ENCODE measurements at regions not wholly inside any gene's neighbourhood (a gene's known extent, or its start where the extent isn't known, plus 50 kb on each side); places are given as distances from the start of the nearest gene placed in this dataset.
"Not testable (repeated sequence)": the region's sequence is repeated elsewhere in the genome, so short reads cannot be mapped to it uniquely, and the experiment has no call there.

DNA sequence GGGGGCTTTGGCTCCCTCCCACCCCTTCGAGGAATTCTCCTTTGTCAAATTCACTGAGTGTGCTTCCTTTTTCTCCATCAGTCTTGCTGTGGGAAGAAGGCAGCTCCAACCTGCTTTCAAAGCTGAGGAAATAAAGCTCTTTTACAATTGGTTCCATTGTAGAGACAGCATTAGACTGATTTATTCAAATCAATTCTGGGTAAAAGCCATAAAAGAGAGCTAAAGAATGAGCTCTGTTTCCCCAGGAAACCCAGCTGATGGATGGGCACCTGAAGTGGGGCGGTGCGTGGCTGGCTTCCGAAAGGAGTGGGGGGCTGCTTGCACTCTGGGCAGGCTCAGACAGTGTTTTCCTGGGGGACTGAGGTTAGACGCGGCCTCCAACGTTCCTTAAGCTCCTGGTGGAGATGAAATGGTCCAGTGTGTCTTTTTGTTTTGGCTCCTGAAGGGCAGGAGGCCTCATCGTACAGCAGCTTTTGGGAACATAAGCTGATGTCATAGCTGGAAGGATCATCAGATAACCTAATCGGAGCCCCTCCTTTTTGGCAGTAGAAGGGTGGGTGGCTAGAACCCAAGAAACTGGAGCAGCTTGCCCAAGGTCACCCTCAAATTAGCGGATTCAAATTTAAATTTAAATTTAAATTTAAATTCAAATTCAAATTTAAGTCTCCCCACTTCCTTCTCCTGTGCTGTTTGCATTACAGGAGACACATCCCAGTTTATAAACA is 128.5 kb upstream of the EEF2KMT start:
- in situ Hi-C loops (cut with MboI; ENCODE audit: low pct_ligation_motif_present in 1 of 4, low pct_unique_long_range_greater_than_20kb in 1 of 4, low sequenced_read_pairs in 3 of 4) (loop anchor here in 2 of 4 donors (25.0 kb wide), 3 partner anchors 261 to 1411 kb away; no protein-coding TSS in a partner anchor), intact Hi-C loops (cut with DNase I; ENCODE audit: low total_unique reads) (no loop called here)
- no peaks in the 10 kb centered on the region for H3K36me3 ChIP-seq
- peaks cover 0 to 11% (median 1%) of the 10 kb centered on the region in 4 donors for H3K4me1 ChIP-seq
- no peaks in the 10 kb centered on the region for H3K9me3 ChIP-seq
- TF ChIP-seq EP300 (IDR thresholded peaks at IDR 0.05; ENCODE audit: low read depth), result no peak
- no peak for TF ChIP-seq POLR2AphosphoS5 (IDR thresholded peaks at IDR 0.05)
- TF ChIP-seq POLR2A (IDR thresholded peaks at IDR 0.05), result no peak
- no peak for TF ChIP-seq CTCF (IDR thresholded peaks at IDR 0.05)
- WGBS, 2 donors (ENCODE audit: low coverage in 1 of 2), result 50 to 60% methylated on average over 1 to 10 of the region's 10 CpGs
- H3K27me3 ChIP-seq, result peaks cover 11% of the 10 kb centered on the region
- no peak overlapping the region for H3K27ac ChIP-seq
- no peak overlapping the region for H3K4me3 ChIP-seq
- DNase-seq, result no peak

DNA sequence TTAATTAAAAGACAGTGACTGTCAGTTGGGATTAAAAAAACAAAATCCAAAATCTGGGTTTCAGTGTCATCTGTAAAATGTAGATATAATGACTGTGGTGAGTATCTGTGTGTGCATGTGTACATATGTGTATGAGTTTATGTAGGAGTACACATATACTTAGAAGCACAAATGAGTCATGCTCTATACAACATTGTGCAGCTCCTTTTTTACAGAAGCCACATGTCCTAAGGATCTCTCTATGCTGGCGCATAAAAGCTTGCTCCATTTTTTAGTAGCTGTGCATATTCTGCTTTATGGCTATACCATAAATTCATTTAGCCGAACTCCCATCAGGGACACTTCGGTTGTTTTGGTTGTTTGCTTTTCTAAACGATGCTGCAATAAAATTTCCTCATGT is 125.2 kb upstream of the EEF2KMT start:
- TF ChIP-seq POLR2AphosphoS5 (IDR thresholded peaks at IDR 0.05) (no peak), POLR2A (IDR thresholded peaks at IDR 0.05) (no peak), EP300 (IDR thresholded peaks at IDR 0.05; ENCODE audit: low read depth) (no peak), CTCF (IDR thresholded peaks at IDR 0.05) (no peak)
- 17 to 42% methylated on average over 4 of the region's 4 CpGs for WGBS, 2 donors (ENCODE audit: low coverage in 1 of 2)
- DNase-seq, result no peak
- Histone ChIP-seq H3K4me3 (no peak overlapping the region), H3K36me3 (no peaks in the 10 kb centered on the region), H3K27ac (no peak overlapping the region), H3K27me3 (no peaks in the 10 kb centered on the region), H3K4me1 (peaks cover 0 to 11% (median 1%) of the 10 kb centered on the region in 4 donors), H3K9me3 (no peaks in the 10 kb centered on the region)
- in situ Hi-C loops (cut with MboI; ENCODE audit: low pct_ligation_motif_present in 1 of 4, low pct_unique_long_range_greater_than_20kb in 1 of 4, low sequenced_read_pairs in 3 of 4), result no loop called here
- intact Hi-C loops (cut with DNase I; ENCODE audit: low total_unique reads), result no loop called here

- in situ Hi-C loops (cut with MboI; ENCODE audit: low pct_ligation_motif_present in 1 of 4, low pct_unique_long_range_greater_than_20kb in 1 of 4, low sequenced_read_pairs in 3 of 4), result not testable (repeated sequence)
These were observed 124.2 kb upstream of the EEF2KMT start for GRCh38 chr16:5221831-5222230.

DNA sequence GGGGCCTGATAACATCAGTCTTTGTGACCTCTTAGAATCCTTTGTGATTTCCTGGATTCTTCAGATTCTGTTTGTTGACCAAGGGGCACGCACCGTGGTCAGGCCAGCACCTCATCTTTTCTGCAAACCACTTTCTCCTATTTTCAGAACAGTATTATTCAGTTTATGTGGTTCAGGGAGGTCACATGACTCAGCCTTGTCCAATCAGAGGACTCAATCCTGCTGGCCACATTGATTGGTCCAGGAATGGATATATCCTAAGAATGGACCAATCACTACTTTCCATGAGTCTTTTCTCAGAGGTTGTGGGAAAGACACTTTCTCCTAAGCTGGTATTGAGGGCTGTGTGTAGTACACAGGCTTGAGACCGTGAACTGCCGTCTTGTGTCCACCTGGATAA is 123.1 kb upstream of the EEF2KMT start:
- TF ChIP-seq POLR2AphosphoS5 (IDR thresholded peaks at IDR 0.05) (no peak), POLR2A (IDR thresholded peaks at IDR 0.05) (no peak), CTCF (IDR thresholded peaks at IDR 0.05) (no peak), EP300 (IDR thresholded peaks at IDR 0.05; ENCODE audit: low read depth) (no peak)
- intact Hi-C loops (cut with DNase I; ENCODE audit: low total_unique reads), result no loop called here
- in situ Hi-C loops (cut with MboI; ENCODE audit: low pct_ligation_motif_present in 1 of 4, low pct_unique_long_range_greater_than_20kb in 1 of 4, low sequenced_read_pairs in 3 of 4), result no loop called here
- no peak overlapping the region for H3K27ac ChIP-seq
- WGBS, 2 donors (ENCODE audit: low coverage in 1 of 2), result 89% methylated on average over 4 of the region's 4 CpGs; no CpG with 5 or more reads in 1 of the 2 donors
- H3K4me1 ChIP-seq, result peaks cover 0 to 8% (median 2%) of the 10 kb centered on the region in 4 donors
- no peaks in the 10 kb centered on the region for H3K9me3 ChIP-seq
- H3K27me3 ChIP-seq, result no peaks in the 10 kb centered on the region
- no peaks in the 10 kb centered on the region for H3K36me3 ChIP-seq
- no peak for DNase-seq
- no peak overlapping the region for H3K4me3 ChIP-seq

More at GRCh38 chr16:5221831-5222230, 124.2 kb upstream of the EEF2KMT start:
- DNase-seq; H3K9me3 ChIP-seq; H3K27ac ChIP-seq; H3K36me3 ChIP-seq; H3K4me3 ChIP-seq; intact Hi-C loops (cut with DNase I; ENCODE audit: low total_unique reads); H3K27me3 ChIP-seq: not testable (repeated sequence)
- H3K4me1 ChIP-seq, result peaks cover 0 to 11% (median 1%) of the 10 kb centered on the region in 4 donors
- WGBS, 2 donors (ENCODE audit: low coverage in 1 of 2), result 93% methylated on average over 20 of the region's 20 CpGs; no CpG with 5 or more reads in 1 of the 2 donors

Data from transverse colon (tissue), 4 donors.